Breast epithelium (tissue), 3 donors: ENCODE measurements at regions not wholly inside any gene's neighbourhood (a gene's known extent, or its start where the extent isn't known, plus 50 kb on each side); places are given as distances from the start of the nearest gene placed in this dataset.

Source experiments
- POLR2A ChIP-seq: fragments of 450-650 bp; IDR thresholded peaks from one replicate; pipeline ENCODE4 v1.6.1; 2016; ENCODE audit warnings: antibody characterized with exemption, mild to moderate bottlenecking, moderate library complexity
- POLR2AphosphoS5 ChIP-seq, 3 donors: sonication (generic); formaldehyde crosslinking; IDR thresholded peaks; one replicate each; pipeline ENCODE4 v1.6.1; 2017; ENCODE audit warnings: antibody characterized with exemption in 3 of 3
- TF ChIP-seq, protein P1 (sequence below), 3 donors: fragments of 450-650 bp; IDR thresholded peaks; one replicate each; pipeline ENCODE4 v1.5.1; 2016 to 2017; ENCODE audit warnings: antibody characterized with exemption in 3 of 3, mild to moderate bottlenecking in 3 of 3, moderate library complexity in 3 of 3

DNA sequence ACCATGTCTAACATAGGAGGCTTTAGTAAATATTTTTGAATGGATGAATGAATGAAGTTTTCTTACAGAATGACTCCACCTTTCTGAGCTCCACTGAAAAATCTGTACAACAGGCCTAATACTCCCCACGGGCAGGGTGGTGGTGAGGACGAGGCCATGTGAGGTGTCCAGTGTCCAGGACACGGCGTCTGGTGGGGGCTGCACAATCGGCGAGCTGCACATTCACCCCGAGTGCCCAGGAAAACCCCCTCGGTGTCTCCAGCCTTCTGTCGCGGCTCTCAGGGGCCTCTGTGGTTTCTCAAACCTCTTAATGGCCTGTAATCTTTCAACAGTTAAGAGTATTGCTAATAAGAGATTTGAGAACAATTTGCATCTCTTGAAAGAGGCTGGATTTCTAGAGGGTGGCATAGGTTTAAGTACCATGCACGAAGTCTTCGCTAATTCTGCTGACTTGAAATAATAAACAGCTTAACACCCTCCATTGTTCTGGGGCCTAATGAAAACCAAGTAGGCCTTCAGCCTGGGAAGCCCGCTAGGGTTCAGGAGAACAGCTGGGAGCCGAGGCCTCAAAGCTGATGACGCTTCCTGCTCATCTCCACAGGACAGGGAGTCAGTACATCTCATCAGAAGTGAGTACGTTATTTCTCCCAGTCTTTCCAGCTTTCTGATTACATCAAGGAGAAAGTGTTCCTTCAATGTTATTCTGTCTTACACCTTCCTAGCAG is 304.6 kb upstream of the FOXF1 start:
- TF ChIP-seq, protein P1, sequence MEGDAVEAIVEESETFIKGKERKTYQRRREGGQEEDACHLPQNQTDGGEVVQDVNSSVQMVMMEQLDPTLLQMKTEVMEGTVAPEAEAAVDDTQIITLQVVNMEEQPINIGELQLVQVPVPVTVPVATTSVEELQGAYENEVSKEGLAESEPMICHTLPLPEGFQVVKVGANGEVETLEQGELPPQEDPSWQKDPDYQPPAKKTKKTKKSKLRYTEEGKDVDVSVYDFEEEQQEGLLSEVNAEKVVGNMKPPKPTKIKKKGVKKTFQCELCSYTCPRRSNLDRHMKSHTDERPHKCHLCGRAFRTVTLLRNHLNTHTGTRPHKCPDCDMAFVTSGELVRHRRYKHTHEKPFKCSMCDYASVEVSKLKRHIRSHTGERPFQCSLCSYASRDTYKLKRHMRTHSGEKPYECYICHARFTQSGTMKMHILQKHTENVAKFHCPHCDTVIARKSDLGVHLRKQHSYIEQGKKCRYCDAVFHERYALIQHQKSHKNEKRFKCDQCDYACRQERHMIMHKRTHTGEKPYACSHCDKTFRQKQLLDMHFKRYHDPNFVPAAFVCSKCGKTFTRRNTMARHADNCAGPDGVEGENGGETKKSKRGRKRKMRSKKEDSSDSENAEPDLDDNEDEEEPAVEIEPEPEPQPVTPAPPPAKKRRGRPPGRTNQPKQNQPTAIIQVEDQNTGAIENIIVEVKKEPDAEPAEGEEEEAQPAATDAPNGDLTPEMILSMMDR (IDR thresholded peaks at IDR 0.05), result no peak
- TF ChIP-seq POLR2A (no peak), POLR2AphosphoS5 (IDR thresholded peaks at IDR 0.05) (no peak)
